H1 (cell line): ENCODE measurements at regions not wholly inside any gene's neighbourhood (a gene's known extent, or its start where the extent isn't known, plus 50 kb on each side); places are given as distances from the start of the nearest gene placed in this dataset.

ENCODE experiments used
- CTCF ChIA-PET: fragments of 300-600 bp; sonication (Branson Sonifier 250); formaldehyde crosslinking; loops from one replicate; lab custom pipeline; 2021; ENCODE audit not compliant: partially characterized antibody; lab: Charles Lee
- POLR2A ChIA-PET: fragments of 300-600 bp; sonication (Branson Sonifier 250); formaldehyde crosslinking; loops from one replicate; lab custom pipeline; 2021; ENCODE audit warnings: inconsistent platforms; ENCODE audit not compliant: partially characterized antibody; lab: Charles Lee
- DNase-seq, 2 experiments: peaks; one replicate each; pipeline versions ENCODE4 v3.0.0 to v3.0.0-alpha.2; 2010 to 2022; ENCODE audit warnings: low spot score in 2 of 2, low read depth in 1 of 2, mixed read lengths in 1 of 2
- FAIRE-seq: peaks from 2 replicates; lab custom pipeline; 2011; peaks lifted over from hg19 to GRCh38; lab: Jason Lieb, UNC
- H2AFZ ChIP-seq: 2 replicates; pipeline ENCODE4 v1.8.1; 2012; ENCODE audit warnings: low read length, inconsistent platforms
- H2AK5ac ChIP-seq: 2 replicates; pipeline ENCODE4 v1.6.1; 2013; ENCODE audit warnings: low read depth, low read length
- H2BK120ac ChIP-seq: replicated peaks from 2 replicates; pipeline ENCODE3; 2013; ENCODE audit warnings: low read depth, low read length, inconsistent platforms
- H2BK12ac ChIP-seq: 2 replicates; pipeline ENCODE4 v1.6.1; 2013; ENCODE audit warnings: low read depth, low read length
- H2BK15ac ChIP-seq: 2 replicates; pipeline ENCODE4 v1.6.1; 2013; ENCODE audit warnings: low read length
- H2BK20ac ChIP-seq: 2 replicates; pipeline ENCODE4 v1.6.1; 2013; ENCODE audit warnings: low read length
- H2BK5ac ChIP-seq: 2 replicates; pipeline ENCODE4 v1.6.1; 2013; ENCODE audit warnings: low read depth, low read length
- H3K14ac ChIP-seq: 2 replicates; pipeline ENCODE4 v1.6.1; 2013; ENCODE audit warnings: inconsistent platforms; ENCODE audit not compliant: insufficient read length
- H3K18ac ChIP-seq: 2 replicates; pipeline ENCODE4 v1.6.1; 2013; ENCODE audit warnings: low read length; ENCODE audit errors: extremely low read depth
- H3K23ac ChIP-seq: 2 replicates; pipeline ENCODE4 v1.6.1; 2013; ENCODE audit warnings: inconsistent platforms; ENCODE audit not compliant: insufficient read length
- H3K23me2 ChIP-seq: 2 replicates; pipeline ENCODE4 v1.6.1; 2013; ENCODE audit warnings: low read depth, low read length
- H3K27ac ChIP-seq: 2 replicates; pipeline ENCODE4 v1.6.1; 2011; ENCODE audit warnings: low read depth, low read length, inconsistent platforms
- H3K27me3 ChIP-seq, 4 experiments: replicated peaks in 1 of 4; 1 replicate in 1 of 4; 2 replicates in 3 of 4; pipeline versions ENCODE4 v1.6.1 to v1.8.1; 2011 to 2013; ENCODE audit warnings: low read length in 3 of 4, mild to moderate bottlenecking in 3 of 4, inconsistent platforms in 2 of 4, mixed read lengths in 2 of 4, moderate library complexity in 1 of 4; ENCODE audit not compliant: control insufficient read depth in 3 of 4, insufficient read depth in 3 of 4; ENCODE audit errors: extremely low read depth in 1 of 4
- H3K36me3 ChIP-seq, 4 experiments: 2 replicates each; pipeline versions ENCODE4 v1.6.1 to v1.8.1; 2011 to 2013; ENCODE audit warnings: mild to moderate bottlenecking in 4 of 4, low read length in 3 of 4, moderate library complexity in 2 of 4, control low read depth in 1 of 4, inconsistent platforms in 1 of 4; ENCODE audit not compliant: insufficient read depth in 4 of 4, control insufficient read depth in 2 of 4
- H3K4ac ChIP-seq: replicated peaks from 2 replicates; pipeline ENCODE3; 2013; ENCODE audit warnings: low read length, low read depth, mixed read lengths, inconsistent platforms; ENCODE audit not compliant: insufficient read length
- H3K4me1 ChIP-seq, 4 experiments: replicated peaks in 1 of 4; 1 replicate in 1 of 4; 2 replicates in 3 of 4; pipeline versions ENCODE4 v1.6.1 to v1.8.1; 2011 to 2013; ENCODE audit warnings: low read length in 3 of 4, inconsistent platforms in 2 of 4, mixed read lengths in 1 of 4; ENCODE audit not compliant: insufficient read depth in 4 of 4, control insufficient read depth in 3 of 4
- H3K4me2 ChIP-seq, 2 experiments: 2 replicates each; pipeline versions ENCODE4 v1.6.1 to v1.8.1; 2011 to 2013; ENCODE audit warnings: low read depth in 2 of 2, low read length in 2 of 2, control low read depth in 1 of 2, inconsistent platforms in 1 of 2, mild to moderate bottlenecking in 1 of 2; ENCODE audit not compliant: insufficient read depth in 1 of 2
- H3K4me3 ChIP-seq, 4 experiments: fragments of 200-600, 300-600 bp in 1 of 4; sonication (generic), shearing (Covaris generic), sonication (Bioruptor Twin) in 1 of 4; 2 replicates each; pipeline versions ENCODE4 v1.5.1 to v1.8.1; 2011 to 2016; ENCODE audit warnings: low read length in 4 of 4, low read depth in 3 of 4, control low read depth in 2 of 4, inconsistent platforms in 2 of 4, mild to moderate bottlenecking in 2 of 4, mixed read lengths in 1 of 4, moderate library complexity in 1 of 4; ENCODE audit not compliant: insufficient read depth in 2 of 4; ENCODE audit errors: extremely low read depth in 1 of 4
- H3K56ac ChIP-seq: replicated peaks from 2 replicates; pipeline ENCODE3; 2013; ENCODE audit warnings: low read depth, mild to moderate bottlenecking, mixed read lengths, low read length, inconsistent platforms; ENCODE audit not compliant: insufficient read length
- H3K79me1 ChIP-seq: 2 replicates; pipeline ENCODE4 v1.6.1; 2013; ENCODE audit warnings: low read depth, low read length, control low read depth
- H3K79me2 ChIP-seq, 2 experiments: 2 replicates each; pipeline versions ENCODE4 v1.6.1 to v1.8.1; 2012 to 2013; ENCODE audit warnings: low read length in 2 of 2, mild to moderate bottlenecking in 2 of 2, inconsistent platforms in 1 of 2; ENCODE audit not compliant: insufficient read depth in 2 of 2, control insufficient read depth in 1 of 2
- H3K9ac ChIP-seq, 4 experiments: replicated peaks in 1 of 4; 1 replicate in 1 of 4; 2 replicates in 3 of 4; pipeline versions ENCODE4 v1.6.1 to v1.8.1; 2011 to 2013; ENCODE audit warnings: low read depth in 3 of 4, low read length in 3 of 4, control low read depth in 2 of 4, mild to moderate bottlenecking in 2 of 4, moderate library complexity in 2 of 4, inconsistent platforms in 1 of 4; ENCODE audit errors: extremely low read depth in 1 of 4
- H3K9me3 ChIP-seq, 2 experiments: 2 replicates each; pipeline versions ENCODE4 v1.6.1 to v1.8.1; 2012 to 2013; ENCODE audit warnings: mild to moderate bottlenecking in 2 of 2, moderate library complexity in 2 of 2, control low read depth in 1 of 2, inconsistent platforms in 1 of 2, low read depth in 1 of 2, low read length in 1 of 2, mixed read lengths in 1 of 2; ENCODE audit not compliant: insufficient read depth in 2 of 2
- H4K20me1 ChIP-seq, 2 experiments: replicated peaks in 1 of 2; 2 replicates each; pipeline versions ENCODE3 to v1.8.1; 2011 to 2013; ENCODE audit warnings: inconsistent platforms in 2 of 2, low read length in 2 of 2, mild to moderate bottlenecking in 1 of 2; ENCODE audit not compliant: insufficient read depth in 2 of 2, control insufficient read depth in 1 of 2
- H4K5ac ChIP-seq: 2 replicates; pipeline ENCODE4 v1.6.1; 2013; ENCODE audit warnings: low read length, low read depth, mixed read lengths, inconsistent platforms; ENCODE audit not compliant: insufficient read length
- H4K8ac ChIP-seq: 2 replicates; pipeline ENCODE4 v1.8.0; 2013; ENCODE audit warnings: mild to moderate bottlenecking, moderate library complexity, low read length, inconsistent platforms; ENCODE audit not compliant: insufficient read depth; ENCODE audit errors: extremely low read depth
- H4K91ac ChIP-seq: replicated peaks from 2 replicates; pipeline ENCODE3; 2013; ENCODE audit warnings: low read length, mixed read lengths, inconsistent platforms; ENCODE audit not compliant: insufficient read length
- BACH1 ChIP-seq: IDR thresholded peaks from 2 replicates; pipeline ENCODE4 v1.6.1; 2012; ENCODE audit warnings: low read length, improper control_type of control experiment
- BRCA1 ChIP-seq: IDR thresholded peaks from 2 replicates; pipeline ENCODE4 v1.6.1; 2012; ENCODE audit warnings: low read depth, low read length, improper control_type of control experiment
- CHD1 ChIP-seq: IDR thresholded peaks from 2 replicates; pipeline ENCODE4 v1.6.1; 2012; ENCODE audit warnings: low read depth, low read length, improper control_type of control experiment
- CHD2 ChIP-seq: IDR thresholded peaks from 2 replicates; pipeline ENCODE4 v1.6.1; 2012; ENCODE audit warnings: low read length, improper control_type of control experiment
- CTCF ChIP-seq, 3 experiments: IDR thresholded peaks; 1 replicate in 2 of 3; 2 replicates in 1 of 3; pipeline versions ENCODE4 v1.5.1 to v1.6.1; 2011; ENCODE audit warnings: low read length in 3 of 3, mild to moderate bottlenecking in 3 of 3, inconsistent platforms in 2 of 3, low read depth in 1 of 3, moderate library complexity in 1 of 3; ENCODE audit not compliant: insufficient read depth in 1 of 3; ENCODE audit errors: control extremely low read depth in 1 of 3
- FOSL1 ChIP-seq: IDR thresholded peaks from 2 replicates; pipeline ENCODE4 v1.6.1; 2011; ENCODE audit warnings: mild to moderate bottlenecking, low read depth, low read length, moderate library complexity; ENCODE audit not compliant: insufficient read depth
- GABPA ChIP-seq: IDR thresholded peaks from 2 replicates; pipeline ENCODE4 v1.6.1; 2011; ENCODE audit warnings: mild to moderate bottlenecking, low read length, moderate library complexity, borderline replicate concordance; ENCODE audit not compliant: insufficient read depth
- JUND ChIP-seq: IDR thresholded peaks from 2 replicates; pipeline ENCODE4 v1.6.1; 2011; ENCODE audit warnings: mild to moderate bottlenecking, improper control_type of control experiment, low read length
- SIN3A ChIP-seq, 2 experiments: IDR thresholded peaks in 1 of 2; conservative IDR thresholded peaks in 1 of 2; 2 replicates each; pipeline ENCODE4 v1.6.1; 2011 to 2012; ENCODE audit warnings: low read length in 2 of 2, improper control_type of control experiment in 1 of 2, low read depth in 1 of 2, mild to moderate bottlenecking in 1 of 2
- TCF12 ChIP-seq: IDR thresholded peaks from 2 replicates; pipeline ENCODE4 v1.6.1; 2011; ENCODE audit warnings: low read depth, mild to moderate bottlenecking, low read length
- ZNF274 ChIP-seq: IDR thresholded peaks from 2 replicates; pipeline ENCODE4 v1.7.0; 2012; ENCODE audit warnings: low read length, borderline replicate concordance; ENCODE audit errors: extremely low read depth
- WGBS, 2 experiments: shearing (Covaris generic) in 1 of 2; methylation state at CpG; one replicate each; pipeline versions ENCODE4 v1.1.6 to v1.1.7; 2013 to 2015; ENCODE audit warnings: low lambda C conversion rate in 2 of 2, mixed read lengths in 2 of 2, inconsistent platforms in 1 of 2, low coverage in 1 of 2, missing lambda C conversion rate in 1 of 2; ENCODE audit not compliant: insufficient replicate concordance in 2 of 2, insufficient coverage in 1 of 2, insufficient read length in 1 of 2; ENCODE audit errors: extremely low coverage in 1 of 2, missing lambda C conversion rate in 1 of 2; 5-methylcytosine and 5-hydroxymethylcytosine counted together

- Histone ChIP-seq H3K23ac (no peak overlapping the region), H2BK15ac (no peak overlapping the region), H3K4me3 (no peak overlapping the region), H3K27ac (no peak overlapping the region), H3K4me2 (no peak overlapping the region), H2AK5ac (no peak overlapping the region), H3K79me1 (no peaks in the 10 kb centered on the region), H3K36me3 (no peaks in the 10 kb centered on the region), H4K91ac (no peak overlapping the region), H2AFZ (no peak overlapping the region), H3K9ac (no peak overlapping the region), H3K9me3 (no peaks in the 10 kb centered on the region), H3K23me2 (no peaks in the 10 kb centered on the region), H4K20me1 (no peaks in the 10 kb centered on the region), H3K14ac (no peak overlapping the region), H2BK20ac (no peak overlapping the region), H3K27me3 (no peaks in the 10 kb centered on the region), H2BK5ac (no peak overlapping the region), H3K18ac (no peak overlapping the region), H3K56ac (no peak overlapping the region), H4K8ac (no peak overlapping the region), H2BK120ac (no peak overlapping the region), H4K5ac (no peak overlapping the region), H3K79me2 (no peaks in the 10 kb centered on the region), H2BK12ac (no peak overlapping the region), H3K4ac (no peak overlapping the region), H3K4me1 (no peaks in the 10 kb centered on the region)
- WGBS, 2 experiments: 82% methylated on average over 3 of the region's 3 CpGs; no CpG with 5 or more reads in 1 of the 2 experiments
- ChIA-PET POLR2A (interaction anchor here (1.7 to 1.8 kb wide), 2 partner anchors 11 to 248 kb away, joined by 3 read pairs; no protein-coding TSS in a partner anchor), CTCF (interaction anchor here (1.0 to 2.2 kb wide), 3 partner anchors 39 to 140 kb away, joined by 3 to 4 read pairs (median 3); no protein-coding TSS in a partner anchor)
- DNase-seq: no peak
- no peak for FAIRE-seq
- TF ChIP-seq GABPA: no peak
- TF ChIP-seq ZNF274: no peak
- TF ChIP-seq CHD2: no peak
- no peak for TF ChIP-seq BRCA1
- TF ChIP-seq FOSL1: no peak
- no peak for TF ChIP-seq TCF12
- TF ChIP-seq CHD1: no peak
- no peak for TF ChIP-seq SIN3A (conservative IDR thresholded peaks at IDR 0.05 in 1 of 2, IDR thresholded peaks at IDR 0.05 in 1 of 2; ENCODE audit: low read depth in 1 of 2, low read length in 2 of 2)
- no peak for TF ChIP-seq CTCF (IDR thresholded peaks at IDR 0.05; ENCODE audit: control extremely low read depth in 1 of 3, insufficient read depth in 1 of 3, low read depth in 1 of 3, low read length in 3 of 3)
- TF ChIP-seq BACH1: no peak
- no peak for TF ChIP-seq JUND
Observed at GRCh38 chr1:147351140-147351835, 108.8 kb downstream of the CHD1L start.
